DND-41 (cell line): ENCODE measurements at regions not wholly inside any gene's neighbourhood (a gene's known extent, or its start where the extent isn't known, plus 50 kb on each side); places are given as distances from the start of the nearest gene placed in this dataset.

Source experiments
- ATAC-seq: fragments of 200-7000 bp; cut with Tn5 transposase; 3 replicates; pipeline ENCODE4 v1.9.1; 2021; ENCODE audit warnings: low read depth; ENCODE audit not compliant: insufficient read depth
- DNase-seq: peaks from one replicate; pipeline ENCODE4 v3.0.0-alpha.2; 2020
- H2AFZ ChIP-seq: 2 replicates; pipeline ENCODE4 v1.6.0; 2012; ENCODE audit warnings: low read depth, low read length
- H3K27ac ChIP-seq: 2 replicates; pipeline ENCODE4 v1.5.1; 2012; ENCODE audit warnings: low read length, inconsistent platforms
- H3K27me3 ChIP-seq: fragments of 200-600 bp; sonication (generic); 2 replicates; pipeline ENCODE4 v1.6.0; 2012; ENCODE audit warnings: low read length, mild to moderate bottlenecking, inconsistent platforms; ENCODE audit not compliant: insufficient read depth, poor library complexity
- H3K36me3 ChIP-seq: 2 replicates; pipeline ENCODE4 v1.5.1; 2012; ENCODE audit warnings: low read length, inconsistent platforms; ENCODE audit not compliant: insufficient read depth
- H3K4me1 ChIP-seq: 2 replicates; pipeline ENCODE4 v1.5.1; 2012; ENCODE audit warnings: mild to moderate bottlenecking, low read length; ENCODE audit not compliant: insufficient read depth
- H3K4me2 ChIP-seq: 2 replicates; pipeline ENCODE4 v1.6.0; 2012; ENCODE audit warnings: mild to moderate bottlenecking, moderate library complexity, low read length, inconsistent platforms; ENCODE audit not compliant: insufficient read depth
- H3K4me3 ChIP-seq, 2 experiments: fragments of 200-600 bp in 1 of 2; shearing (Covaris generic) in 1 of 2; 2 replicates each; pipeline ENCODE4 v1.5.1; 2012 to 2016; ENCODE audit warnings: inconsistent platforms in 2 of 2, low read length in 2 of 2, mild to moderate bottlenecking in 2 of 2, low read depth in 1 of 2, moderate library complexity in 1 of 2
- H3K79me2 ChIP-seq: 2 replicates; pipeline ENCODE4 v1.6.0; 2012; ENCODE audit warnings: low read length, inconsistent platforms; ENCODE audit not compliant: insufficient read depth
- H3K9ac ChIP-seq: 2 replicates; pipeline ENCODE4 v1.6.0; 2012; ENCODE audit warnings: low read depth, mild to moderate bottlenecking, inconsistent platforms, low read length, moderate library complexity
- H3K9me3 ChIP-seq: 2 replicates; pipeline ENCODE4 v1.5.1; 2012; ENCODE audit warnings: low read length, moderate library complexity, mild to moderate bottlenecking, inconsistent platforms; ENCODE audit not compliant: insufficient read depth, severe bottlenecking
- H4K20me1 ChIP-seq: 2 replicates; pipeline ENCODE4 v1.6.0; 2012; ENCODE audit warnings: low read length; ENCODE audit not compliant: insufficient read depth
- CTCF ChIP-seq: IDR thresholded peaks from 2 replicates; pipeline ENCODE4 v1.5.1; 2012; ENCODE audit warnings: borderline replicate concordance, low read length, moderate library complexity, mild to moderate bottlenecking; ENCODE audit not compliant: poor library complexity, severe bottlenecking; ENCODE audit errors: extremely low read depth
- EZH2 ChIP-seq: IDR thresholded peaks from 3 replicates; pipeline ENCODE4 v1.6.1; 2012; ENCODE audit warnings: borderline replicate concordance, low read depth, mild to moderate bottlenecking, moderate library complexity, low read length, inconsistent platforms; ENCODE audit not compliant: severe bottlenecking

- H3K27ac ChIP-seq, result no peak overlapping the region
- no peaks in the 10 kb centered on the region for H3K36me3 ChIP-seq
- H3K9ac ChIP-seq, result no peak overlapping the region
- H2AFZ ChIP-seq, result no peak overlapping the region
- H3K27me3 ChIP-seq, result no peaks in the 10 kb centered on the region
- H3K4me1 ChIP-seq, result no peaks in the 10 kb centered on the region
- no peaks in the 10 kb centered on the region for H3K79me2 ChIP-seq
- no peak overlapping the region for H3K4me3 ChIP-seq
- TF ChIP-seq EZH2, result no peak
- TF ChIP-seq CTCF, result no peak
- no peaks in the 10 kb centered on the region for H4K20me1 ChIP-seq
- no peaks in the 10 kb centered on the region for H3K9me3 ChIP-seq
- DNase-seq (no peak), ATAC-seq (no peak)
- H3K4me2 ChIP-seq, result no peak overlapping the region
These were observed 101.4 kb upstream of the FSTL4 start for GRCh38 chr5:133713751-133714150.

GRCh38 chr5:133713209-133713608 lies 100.9 kb upstream of the FSTL4 start:
- H3K4me2 ChIP-seq, result no peak overlapping the region
- H3K27me3 ChIP-seq, result no peaks in the 10 kb centered on the region
- no peaks in the 10 kb centered on the region for H3K79me2 ChIP-seq
- no peak overlapping the region for H2AFZ ChIP-seq
- no peaks in the 10 kb centered on the region for H3K4me1 ChIP-seq
- H3K36me3 ChIP-seq, result no peaks in the 10 kb centered on the region
- H4K20me1 ChIP-seq, result no peaks in the 10 kb centered on the region
- DNase-seq, result no peak
- no peaks in the 10 kb centered on the region for H3K9me3 ChIP-seq
- no peak overlapping the region for H3K4me3 ChIP-seq
- H3K9ac ChIP-seq, result no peak overlapping the region
- TF ChIP-seq EZH2 (no peak), CTCF (no peak)
- H3K27ac ChIP-seq, result no peak overlapping the region
- ATAC-seq, result no peak

GRCh38 chr5:133712562-133712961 lies 100.2 kb upstream of the FSTL4 start:
- Histone ChIP-seq H3K4me1 (no peaks in the 10 kb centered on the region), H3K79me2 (no peaks in the 10 kb centered on the region), H3K9me3 (no peaks in the 10 kb centered on the region), H3K27ac (no peak overlapping the region), H4K20me1 (no peaks in the 10 kb centered on the region), H3K4me3 (no peak overlapping the region), H3K9ac (no peak overlapping the region), H2AFZ (no peak overlapping the region), H3K36me3 (no peaks in the 10 kb centered on the region), H3K4me2 (no peak overlapping the region), H3K27me3 (peaks cover 2% of the 10 kb centered on the region)
- no peak for ATAC-seq
- DNase-seq, result no peak
- TF ChIP-seq EZH2 (no peak), CTCF (no peak)

- H3K9ac ChIP-seq, result no peak overlapping the region
- no peaks in the 10 kb centered on the region for H3K9me3 ChIP-seq
- H3K4me3 ChIP-seq, result no peak overlapping the region
- no peaks in the 10 kb centered on the region for H3K79me2 ChIP-seq
- H3K27me3 ChIP-seq, result peaks cover 7% of the 10 kb centered on the region
- H2AFZ ChIP-seq, result no peak overlapping the region
- H3K27ac ChIP-seq, result no peak overlapping the region
- ATAC-seq (no peak), DNase-seq (no peak)
- no peaks in the 10 kb centered on the region for H3K36me3 ChIP-seq
- TF ChIP-seq EZH2 (no peak), CTCF (no peak)
- H3K4me1 ChIP-seq, result no peaks in the 10 kb centered on the region
- H3K4me2 ChIP-seq, result no peak overlapping the region
- H4K20me1 ChIP-seq, result no peaks in the 10 kb centered on the region
These were observed 96.9 kb upstream of the FSTL4 start for GRCh38 chr5:133709209-133709725.
